H9 (cell line): ENCODE measurements at regions not wholly inside any gene's neighbourhood (a gene's known extent, or its start where the extent isn't known, plus 50 kb on each side); places are given as distances from the start of the nearest gene placed in this dataset.

Experiments
- DNase-seq: peaks from one replicate; pipeline ENCODE4 v3.0.0-alpha.2; 2017
- H2AFZ ChIP-seq: one replicate; pipeline ENCODE4 v1.6.1; 2013; ENCODE audit warnings: mild to moderate bottlenecking, low read length, control low read depth, moderate library complexity
- H2AK5ac ChIP-seq: 2 replicates; pipeline ENCODE4 v1.6.1; 2013; ENCODE audit warnings: low read length, control low read depth, mixed read lengths; ENCODE audit not compliant: insufficient read length
- H2BK120ac ChIP-seq: one replicate; pipeline ENCODE4 v1.6.1; 2013; ENCODE audit warnings: low read depth, mild to moderate bottlenecking, low read length, control low read depth, inconsistent platforms; ENCODE audit not compliant: poor library complexity, severe bottlenecking
- H2BK12ac ChIP-seq: 2 replicates; pipeline ENCODE4 v1.6.1; 2013; ENCODE audit warnings: low read length, control low read depth, mixed read lengths, low read depth; ENCODE audit not compliant: insufficient read length
- H2BK15ac ChIP-seq: 2 replicates; pipeline ENCODE4 v1.6.1; 2013; ENCODE audit warnings: low read depth, low read length, control low read depth
- H2BK20ac ChIP-seq: one replicate; pipeline ENCODE4 v1.6.1; 2013; ENCODE audit warnings: low read depth, mild to moderate bottlenecking, low read length, control low read depth, inconsistent platforms; ENCODE audit not compliant: poor library complexity, severe bottlenecking
- H2BK5ac ChIP-seq: 2 replicates; pipeline ENCODE4 v1.6.1; 2013; ENCODE audit warnings: low read length, control low read depth, mixed read lengths; ENCODE audit not compliant: insufficient read length
- H3K14ac ChIP-seq: 2 replicates; pipeline ENCODE4 v1.6.1; 2013; ENCODE audit warnings: low read length, control low read depth; ENCODE audit not compliant: insufficient read depth
- H3K18ac ChIP-seq: 2 replicates; pipeline ENCODE4 v1.6.1; 2013; ENCODE audit warnings: low read depth, mild to moderate bottlenecking, mixed read lengths, low read length, control low read depth; ENCODE audit not compliant: insufficient read length
- H3K23ac ChIP-seq: 2 replicates; pipeline ENCODE4 v1.6.1; 2013; ENCODE audit warnings: low read length, control low read depth, mixed read lengths, low read depth; ENCODE audit not compliant: insufficient read length
- H3K23me2 ChIP-seq: 2 replicates; pipeline ENCODE4 v1.6.1; 2013; ENCODE audit warnings: low read depth, mild to moderate bottlenecking, mixed read lengths, low read length, control low read depth; ENCODE audit not compliant: insufficient read length, poor library complexity, severe bottlenecking
- H3K27ac ChIP-seq: 2 replicates; pipeline ENCODE4 v1.5.1; 2013; ENCODE audit warnings: low read length, control low read depth, mixed read lengths, low read depth; ENCODE audit not compliant: insufficient read length
- H3K27me3 ChIP-seq: 2 replicates; pipeline ENCODE4 v1.6.1; 2013; ENCODE audit warnings: low read length, control low read depth, inconsistent platforms; ENCODE audit not compliant: insufficient read depth
- H3K4ac ChIP-seq: 2 replicates; pipeline ENCODE4 v1.6.1; 2013; ENCODE audit warnings: low read depth, mild to moderate bottlenecking, control low read depth, inconsistent platforms, low read length, moderate library complexity
- H3K4me1 ChIP-seq: 2 replicates; pipeline ENCODE4 v1.6.1; 2013; ENCODE audit warnings: low read length, control low read depth, inconsistent platforms; ENCODE audit not compliant: insufficient read depth
- H3K4me2 ChIP-seq: 2 replicates; pipeline ENCODE4 v1.6.1; 2013; ENCODE audit warnings: low read length, control low read depth, mixed read lengths; ENCODE audit not compliant: insufficient read length, insufficient read depth
- H3K56ac ChIP-seq: 2 replicates; pipeline ENCODE4 v1.6.1; 2013; ENCODE audit warnings: low read depth, mild to moderate bottlenecking, mixed read lengths, low read length, control low read depth; ENCODE audit not compliant: insufficient read length
- H3K79me1 ChIP-seq: 2 replicates; pipeline ENCODE4 v1.6.1; 2013; ENCODE audit warnings: low read depth, mild to moderate bottlenecking, moderate library complexity, low read length, control low read depth, inconsistent platforms; ENCODE audit not compliant: insufficient read depth, poor library complexity, severe bottlenecking
- H3K79me2 ChIP-seq: 2 replicates; pipeline ENCODE4 v1.6.1; 2013; ENCODE audit warnings: low read length, control low read depth, inconsistent platforms; ENCODE audit not compliant: insufficient read depth
- H3K9ac ChIP-seq: 2 replicates; pipeline ENCODE4 v1.6.1; 2013; ENCODE audit warnings: low read length, control low read depth, mixed read lengths; ENCODE audit not compliant: insufficient read length; ENCODE audit errors: extremely low read depth
- H3K9me3 ChIP-seq: one replicate; pipeline ENCODE4 v1.6.1; 2013; ENCODE audit warnings: low read depth, low read length, inconsistent platforms; ENCODE audit not compliant: control insufficient read depth
- H3T11ph ChIP-seq: one replicate; pipeline ENCODE4 v1.6.1; 2013; ENCODE audit warnings: mild to moderate bottlenecking, low read length, control low read depth, inconsistent platforms
- H4K20me1 ChIP-seq: one replicate; pipeline ENCODE4 v1.6.1; 2013; ENCODE audit not compliant: control insufficient read depth, insufficient read length, insufficient read depth
- H4K5ac ChIP-seq: 2 replicates; pipeline ENCODE4 v1.6.1; 2013; ENCODE audit warnings: low read depth, mild to moderate bottlenecking, mixed read lengths, low read length, control low read depth; ENCODE audit not compliant: insufficient read length
- H4K8ac ChIP-seq: replicated peaks from 2 replicates; pipeline ENCODE4 v1.6.1; 2013; ENCODE audit warnings: low read length, control low read depth, mixed read lengths, low read depth; ENCODE audit not compliant: insufficient read length
- H4K91ac ChIP-seq: 2 replicates; pipeline ENCODE4 v1.6.1; 2013; ENCODE audit warnings: low read depth, mild to moderate bottlenecking, moderate library complexity, mixed read lengths, low read length, control low read depth; ENCODE audit not compliant: insufficient read length
- H3K27ac Mint-ChIP-seq, 3 experiments: 2 replicates in 2 of 3; 3 replicates in 1 of 3; pipeline ENCODE4 v1.8.0; 2020 to 2021; ENCODE audit warnings: mixed read lengths in 3 of 3, mild to moderate bottlenecking in 1 of 3, moderate library complexity in 1 of 3
- H3K27me3 Mint-ChIP-seq: 2 replicates; pipeline ENCODE4 v1.8.0; 2021; ENCODE audit warnings: low read depth, mild to moderate bottlenecking, moderate library complexity, mixed read lengths
- H3K36me3 Mint-ChIP-seq, 3 experiments: 2 replicates in 2 of 3; 3 replicates in 1 of 3; pipeline ENCODE4 v1.8.0; 2020 to 2021; ENCODE audit warnings: low read depth in 3 of 3, mixed read lengths in 3 of 3; ENCODE audit not compliant: insufficient read depth in 1 of 3
- H3K4me1 Mint-ChIP-seq, 2 experiments: 2 replicates each; pipeline ENCODE4 v1.8.0; 2020; ENCODE audit warnings: mixed read lengths in 2 of 2
- H3K4me3 Mint-ChIP-seq, 2 experiments: 2 replicates in 1 of 2; 3 replicates in 1 of 2; pipeline ENCODE4 v1.8.0; 2020 to 2021; ENCODE audit warnings: mild to moderate bottlenecking in 2 of 2, mixed read lengths in 2 of 2, moderate library complexity in 1 of 2
- H3K9me3 Mint-ChIP-seq, 2 experiments: 2 replicates in 1 of 2; 3 replicates in 1 of 2; pipeline ENCODE4 v1.8.0; 2020; ENCODE audit warnings: mild to moderate bottlenecking in 2 of 2, mixed read lengths in 2 of 2, moderate library complexity in 1 of 2
- WGBS: extraction: QIAGEN DNeasy Blood & Tissue Kit; methylation state at CpG from one replicate; pipeline ENCODE4 v1.1.7; 2013; ENCODE audit warnings: missing lambda C conversion rate, low lambda C conversion rate, mixed read lengths; ENCODE audit not compliant: insufficient read length; ENCODE audit errors: extremely low coverage; 5-methylcytosine and 5-hydroxymethylcytosine counted together
- TF ChIP-seq, protein P1 (sequence below): fragments of 200-600 bp; sonication (generic); conservative IDR thresholded peaks from 3 replicates; pipeline ENCODE4 v1.8.0; 2021; ENCODE audit warnings: antibody characterized with exemption, mild to moderate bottlenecking

DNA sequence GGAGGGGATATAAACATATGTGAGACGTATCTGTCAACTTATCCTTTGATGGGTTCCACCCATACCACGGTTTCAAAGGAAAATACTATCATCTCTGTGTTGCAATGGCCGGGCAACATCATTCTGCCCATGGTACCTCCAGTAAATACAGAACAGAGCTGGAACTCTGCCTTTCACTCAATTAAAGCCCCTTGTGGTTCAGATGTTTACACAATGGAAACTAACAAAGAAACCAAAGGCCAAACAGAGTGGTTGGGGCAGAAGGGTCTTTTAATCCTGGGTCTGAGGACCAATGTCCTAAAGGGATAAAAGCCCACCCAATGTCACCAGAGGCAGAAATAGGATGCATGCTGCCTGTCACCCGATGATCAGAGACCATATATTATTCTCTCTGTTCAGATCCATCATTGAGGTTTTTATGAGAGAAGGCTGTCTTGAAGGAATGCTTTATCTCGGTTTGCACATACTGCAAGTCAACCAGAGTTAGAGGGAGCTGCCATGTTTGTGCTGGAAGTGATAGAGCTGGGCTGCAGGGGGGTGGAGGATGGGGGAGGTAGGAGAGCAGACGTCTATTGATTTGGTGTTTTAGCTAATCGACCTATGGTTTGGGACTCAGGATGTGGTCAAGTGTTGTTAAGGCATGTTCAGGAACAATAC lies 105.4 kb upstream of the FRMD4A start:
- Histone ChIP-seq H3K4me2 (no peak overlapping the region), H3K79me2 (no peaks in the 10 kb centered on the region), H4K20me1 (no peaks in the 10 kb centered on the region), H4K8ac (no peak overlapping the region), H3K79me1 (no peaks in the 10 kb centered on the region), H2BK12ac (no peak overlapping the region), H3K23me2 (no peaks in the 10 kb centered on the region), H2BK5ac (no peak overlapping the region), H3K4me1 (no peaks in the 10 kb centered on the region), H4K91ac (no peak overlapping the region), H2AK5ac (no peak overlapping the region), H3T11ph (no peak overlapping the region), H3K27me3 (no peaks in the 10 kb centered on the region; the same call in 1 of the 2 replicates), H3K27ac (no peak overlapping the region), H4K5ac (no peak overlapping the region), H3K18ac (no peak overlapping the region), H3K23ac (no peak overlapping the region), H3K56ac (no peak overlapping the region), H3K9me3 (no peaks in the 10 kb centered on the region), H2AFZ (no peak overlapping the region), H3K9ac (no peak overlapping the region), H2BK120ac (no peak overlapping the region), H3K14ac (no peak overlapping the region), H2BK15ac (no peak overlapping the region), H3K4ac (no peak overlapping the region), H2BK20ac (no peak overlapping the region)
- no peak overlapping the region for H3K4me3 Mint-ChIP-seq
- peaks cover 5 to 6% of the 10 kb centered on the region in 2 experiments for H3K4me1 Mint-ChIP-seq
- no CpG with 5 or more reads among the region's 7 CpGs for whole genome bisulfite sequencing
- no peak overlapping the region for H3K27ac Mint-ChIP-seq
- TF ChIP-seq, protein P1, sequence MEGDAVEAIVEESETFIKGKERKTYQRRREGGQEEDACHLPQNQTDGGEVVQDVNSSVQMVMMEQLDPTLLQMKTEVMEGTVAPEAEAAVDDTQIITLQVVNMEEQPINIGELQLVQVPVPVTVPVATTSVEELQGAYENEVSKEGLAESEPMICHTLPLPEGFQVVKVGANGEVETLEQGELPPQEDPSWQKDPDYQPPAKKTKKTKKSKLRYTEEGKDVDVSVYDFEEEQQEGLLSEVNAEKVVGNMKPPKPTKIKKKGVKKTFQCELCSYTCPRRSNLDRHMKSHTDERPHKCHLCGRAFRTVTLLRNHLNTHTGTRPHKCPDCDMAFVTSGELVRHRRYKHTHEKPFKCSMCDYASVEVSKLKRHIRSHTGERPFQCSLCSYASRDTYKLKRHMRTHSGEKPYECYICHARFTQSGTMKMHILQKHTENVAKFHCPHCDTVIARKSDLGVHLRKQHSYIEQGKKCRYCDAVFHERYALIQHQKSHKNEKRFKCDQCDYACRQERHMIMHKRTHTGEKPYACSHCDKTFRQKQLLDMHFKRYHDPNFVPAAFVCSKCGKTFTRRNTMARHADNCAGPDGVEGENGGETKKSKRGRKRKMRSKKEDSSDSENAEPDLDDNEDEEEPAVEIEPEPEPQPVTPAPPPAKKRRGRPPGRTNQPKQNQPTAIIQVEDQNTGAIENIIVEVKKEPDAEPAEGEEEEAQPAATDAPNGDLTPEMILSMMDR = no peak
- no peaks in the 10 kb centered on the region for H3K9me3 Mint-ChIP-seq
- H3K36me3 Mint-ChIP-seq = no peaks in the 10 kb centered on the region
- DNase-seq = no peak
- no peaks in the 10 kb centered on the region for H3K27me3 Mint-ChIP-seq
